HepG2 (cell line): ENCODE measurements at regions not wholly inside any gene's neighbourhood (a gene's known extent, or its start where the extent isn't known, plus 50 kb on each side); places are given as distances from the start of the nearest gene placed in this dataset.

ENCODE experiments used
- ATAC-seq: fragments of 200-7000 bp; cut with Tn5 transposase; 3 replicates; pipeline ENCODE4 v1.9.1; 2020; ENCODE audit warnings: mild to moderate bottlenecking, moderate library complexity
- BruUV-seq: library from RNA; stranded (reverse); fragments of 400-500 nt; replicated peaks from 2 replicates; lab custom pipeline; 2021; lab: Mats Ljungman, UMichigan
- CTCF ChIA-PET: fragments of 300-600 bp; formaldehyde crosslinking; extraction: SDS; loops from one replicate; lab custom pipeline; 2021; ENCODE audit warnings: low total read pairs, inconsistent platforms, low intra/inter-chr PET ratio; lab: Yijun Ruan, JAX
- POLR2A ChIA-PET: fragments of 350-600 bp; sonication (Branson Sonifier 250); formaldehyde crosslinking; loops from one replicate; lab custom pipeline; 2020; ENCODE audit warnings: antibody characterized with exemption, inconsistent platforms; lab: Yijun Ruan, JAX
- DNase-seq: peaks from one replicate; pipeline ENCODE4 v3.0.0-alpha.2; 2015; ENCODE audit warnings: low spot score
- FAIRE-seq: peaks from 3 replicates; lab custom pipeline; 2011; peaks lifted over from hg19 to GRCh38; lab: Jason Lieb, UNC
- H2AFZ ChIP-seq: one replicate; pipeline ENCODE4 v1.6.1; 2011; ENCODE audit warnings: low read length, inconsistent platforms
- H3K27ac ChIP-seq: fragments of 300-600 bp; 3 replicates; pipeline ENCODE4 v1.8.0; 2011; ENCODE audit warnings: mixed run types, mild to moderate bottlenecking, mixed read lengths, low read length, inconsistent platforms; ENCODE audit not compliant: insufficient read depth; ENCODE audit errors: extremely low read length
- H3K27me3 ChIP-seq, 2 experiments: fragments of 200-600 bp in 1 of 2; 2 replicates in 1 of 2; 3 replicates in 1 of 2; pipeline versions ENCODE4 v1.6.0 to v1.8.0; 2011; ENCODE audit warnings: low read length in 2 of 2, mild to moderate bottlenecking in 2 of 2, moderate library complexity in 2 of 2, inconsistent platforms in 1 of 2; ENCODE audit not compliant: insufficient read depth in 2 of 2, control insufficient read depth in 1 of 2
- H3K36me3 ChIP-seq, 2 experiments: fragments of 200-600 bp in 1 of 2; replicated peaks in 1 of 2; 2 replicates in 1 of 2; 3 replicates in 1 of 2; pipeline versions ENCODE4 v1.5.1 to v1.8.0; 2011; ENCODE audit warnings: low read length in 2 of 2, inconsistent platforms in 1 of 2; ENCODE audit not compliant: insufficient read depth in 2 of 2, control insufficient read depth in 1 of 2
- H3K4me1 ChIP-seq: 2 replicates; pipeline ENCODE4 v1.5.1; 2012; ENCODE audit warnings: low read length, inconsistent platforms; ENCODE audit not compliant: insufficient read depth
- H3K4me2 ChIP-seq: 2 replicates; pipeline ENCODE4 v1.6.0; 2011; ENCODE audit warnings: low read depth, low read length, inconsistent platforms
- H3K4me3 ChIP-seq, 3 experiments: fragments of 200-600 bp in 1 of 3; sonication (generic), shearing (Covaris generic) in 1 of 3; replicated peaks in 1 of 3; 2 replicates each; pipeline ENCODE4 v1.5.1; 2011 to 2016; ENCODE audit warnings: low read length in 3 of 3, inconsistent platforms in 2 of 3, low read depth in 2 of 3, mild to moderate bottlenecking in 2 of 3, control low read depth in 1 of 3, mixed read lengths in 1 of 3; ENCODE audit not compliant: insufficient read depth in 1 of 3
- H3K79me2 ChIP-seq: one replicate; pipeline ENCODE4 v1.6.1; 2011; ENCODE audit warnings: low read length, inconsistent platforms; ENCODE audit not compliant: insufficient read depth
- H3K9ac ChIP-seq: 2 replicates; pipeline ENCODE4 v1.6.0; 2011; ENCODE audit warnings: mild to moderate bottlenecking, low read depth, low read length, inconsistent platforms; ENCODE audit not compliant: insufficient read depth
- H3K9me3 ChIP-seq: 2 replicates; pipeline ENCODE4 v1.5.1; 2012; ENCODE audit warnings: mild to moderate bottlenecking, low read length
- H4K20me1 ChIP-seq: 2 replicates; pipeline ENCODE4 v1.6.0; 2011; ENCODE audit warnings: inconsistent platforms, mild to moderate bottlenecking, low read length, moderate library complexity; ENCODE audit not compliant: insufficient read depth
- NPAS2 ChIP-seq: sonication (generic); formaldehyde crosslinking; IDR thresholded peaks from 2 replicates; pipeline ENCODE4 v1.8.0; 2022; ENCODE audit warnings: mild to moderate bottlenecking, missing genetic modification reagents, borderline replicate concordance
- SMYD3 ChIP-seq: sonication (generic); formaldehyde crosslinking; IDR thresholded peaks from 2 replicates; pipeline ENCODE4 v1.8.1; 2023; ENCODE audit warnings: mild to moderate bottlenecking, missing genetic modification reagents
- ZBTB46 ChIP-seq: sonication (generic); formaldehyde crosslinking; IDR thresholded peaks from 2 replicates; pipeline ENCODE4 v1.4.0; 2020; ENCODE audit warnings: mild to moderate bottlenecking, missing genetic modification reagents, borderline replicate concordance
- ZNF678 ChIP-seq: sonication (generic); formaldehyde crosslinking; IDR thresholded peaks from 2 replicates; pipeline ENCODE4 v1.4.0; 2020; ENCODE audit warnings: mild to moderate bottlenecking, missing genetic modification reagents
- WGBS: methylation state at CpG from one replicate; pipeline ENCODE4 v1.1.6; 2017; ENCODE audit warnings: low lambda C conversion rate; 5-methylcytosine and 5-hydroxymethylcytosine counted together
- in situ Hi-C: cut with HindIII; loops from 2 replicates; pipeline ENCODE4 v1.10.0; 2017; ENCODE audit warnings: low pct_unique_long_range_greater_than_20kb; ENCODE audit not compliant: extremely low pct_ligation_motif_present
- intact Hi-C: fragments of 100-400 bp; cut with micrococcal nuclease; formaldehyde crosslinking; loops from one replicate; pipeline ENCODE4 v1.10.0; 2022; ENCODE audit not compliant: unreplicated experiment

GRCh38 chr2:122213312-122213711 is 457.9 kb downstream of the TSN start:
- WGBS = 49% methylated on average over 4 of the region's 4 CpGs
- Histone ChIP-seq H3K36me3 (no peaks in the 10 kb centered on the region), H3K79me2 (no peaks in the 10 kb centered on the region), H3K4me1 (no peaks in the 10 kb centered on the region), H3K27ac (no peak overlapping the region), H4K20me1 (no peaks in the 10 kb centered on the region; the same call in 1 of the 2 replicates), H2AFZ (no peak overlapping the region), H3K9me3 (no peaks in the 10 kb centered on the region), H3K4me2 (no peak overlapping the region), H3K9ac (no peak overlapping the region), H3K4me3 (no peak overlapping the region), H3K27me3 (no peaks in the 10 kb centered on the region)
- no TSS peak for BruUV-seq
- POLR2A ChIA-PET = no interaction called here
- ATAC-seq (no peak), DNase-seq (no peak), FAIRE-seq (no peak)
- CTCF ChIA-PET = no interaction called here
- TF ChIP-seq SMYD3 (CRISPR knock-in tag) = no peak
- intact Hi-C loops = no loop called here
- in situ Hi-C loops = no loop called here

GRCh38 chr2:122216071-122216470 is 460.6 kb downstream of the TSN start:
- ChIA-PET POLR2A (no interaction called here), CTCF (no interaction called here)
- Histone ChIP-seq H3K4me2 (no peak overlapping the region), H3K27me3 (no peaks in the 10 kb centered on the region; a peak in 1 of 5 replicates), H3K4me1 (no peaks in the 10 kb centered on the region), H3K79me2 (no peaks in the 10 kb centered on the region), H3K9me3 (no peaks in the 10 kb centered on the region), H3K4me3 (no peak overlapping the region), H4K20me1 (no peaks in the 10 kb centered on the region; the same call in 1 of the 2 replicates), H3K9ac (no peak overlapping the region), H3K27ac (no peak overlapping the region), H3K36me3 (no peaks in the 10 kb centered on the region), H2AFZ (no peak overlapping the region)
- intact Hi-C loops = no loop called here
- TF ChIP-seq ZBTB46 (CRISPR knock-in tag) (no peak), ZNF678 (no peak), NPAS2 (CRISPR knock-in tag) (no peak)
- FAIRE-seq = no peak
- DNase-seq = no peak
- in situ Hi-C loops = no loop called here
- BruUV-seq = no TSS peak
- ATAC-seq = no peak
